ENCODE measurements at regions not wholly inside any gene's neighbourhood (a gene's known extent, or its start where the extent isn't known, plus 50 kb on each side); places are given as distances from the start of the nearest gene placed in this dataset.

- no peak for TF ChIP-seq CTCF (IDR thresholded peaks at IDR 0.05; ENCODE audit: borderline replicate concordance, extremely low read depth, insufficient read depth)
- DNase-seq (no peak), FAIRE-seq (no peak)
- intact Hi-C loops (cut with DNase I): no loop called here
- H3K36me3 ChIP-seq (ENCODE audit: control insufficient read depth in 2 of 3, insufficient read depth in 3 of 3, low read length in 3 of 3): no peaks in the 10 kb centered on the region
- H3K4me3 ChIP-seq (ENCODE audit: low read length in 3 of 3): no peak overlapping the region
- no peaks in the 10 kb centered on the region for H3K27me3 ChIP-seq (ENCODE audit: control insufficient read depth, insufficient read depth, low read length)
- no peak overlapping the region for H3K27ac ChIP-seq (ENCODE audit: low read depth in 2 of 2, low read length in 2 of 2)
- no peak overlapping the region for H3K9ac ChIP-seq (ENCODE audit: low read length in 3 of 3)
- no peaks in the 10 kb centered on the region for H3K4me1 ChIP-seq (ENCODE audit: control insufficient read depth in 2 of 3, insufficient read depth in 2 of 3, low read depth in 1 of 3, low read length in 3 of 3)
- peaks cover 0 to 10% (median 3%) of the 10 kb centered on the region in 3 donors for H3K9me3 ChIP-seq (ENCODE audit: control insufficient read depth in 2 of 3, insufficient read depth in 1 of 3, low read length in 3 of 3)
Measured at GRCh38 chr7:69052447-69052846, 545.8 kb upstream of the AUTS2 start.

GRCh38 chr7:69060516-69060915 is 537.8 kb upstream of the AUTS2 start:
- no peak for FAIRE-seq
- no peak for TF ChIP-seq CTCF (IDR thresholded peaks at IDR 0.05; ENCODE audit: borderline replicate concordance, extremely low read depth, insufficient read depth)

GRCh38 chr7:69062020-69062765 is 536.1 kb upstream of the AUTS2 start:
- no peaks in the 10 kb centered on the region for H3K27me3 ChIP-seq (ENCODE audit: control insufficient read depth, insufficient read depth, low read length)
- no peaks in the 10 kb centered on the region for H3K36me3 ChIP-seq (ENCODE audit: control insufficient read depth in 2 of 3, insufficient read depth in 3 of 3, low read length in 3 of 3)
- no peak overlapping the region for H3K4me3 ChIP-seq (ENCODE audit: low read length in 3 of 3)
- no peak overlapping the region for H3K27ac ChIP-seq (ENCODE audit: low read depth in 2 of 2, low read length in 2 of 2)
- no peak for FAIRE-seq
- no peak for TF ChIP-seq CTCF (IDR thresholded peaks at IDR 0.05; ENCODE audit: borderline replicate concordance, extremely low read depth, insufficient read depth)
- no peak overlapping the region for H3K9ac ChIP-seq (ENCODE audit: low read length in 3 of 3)
- H3K9me3 ChIP-seq (ENCODE audit: control insufficient read depth in 2 of 3, insufficient read depth in 1 of 3, low read length in 3 of 3): peaks cover 0 to 11% (median 3%) of the 10 kb centered on the region in 3 donors
- H3K4me1 ChIP-seq (ENCODE audit: control insufficient read depth in 2 of 3, insufficient read depth in 2 of 3, low read depth in 1 of 3, low read length in 3 of 3): no peaks in the 10 kb centered on the region
- intact Hi-C loops (cut with DNase I): no loop called here
- no peak for DNase-seq

More at GRCh38 chr7:69060516-69060915, 537.8 kb upstream of the AUTS2 start:
- Histone ChIP-seq H3K27ac (ENCODE audit: low read depth in 2 of 2, low read length in 2 of 2) (no peak overlapping the region), H3K9ac (ENCODE audit: low read length in 3 of 3) (no peak overlapping the region), H3K9me3 (ENCODE audit: control insufficient read depth in 2 of 3, insufficient read depth in 1 of 3, low read length in 3 of 3) (peaks cover 0 to 19% (median 6%) of the 10 kb centered on the region in 3 donors), H3K36me3 (ENCODE audit: control insufficient read depth in 2 of 3, insufficient read depth in 3 of 3, low read length in 3 of 3) (no peaks in the 10 kb centered on the region), H3K4me3 (ENCODE audit: low read length in 3 of 3) (no peak overlapping the region), H3K4me1 (ENCODE audit: control insufficient read depth in 2 of 3, insufficient read depth in 2 of 3, low read depth in 1 of 3, low read length in 3 of 3) (no peaks in the 10 kb centered on the region), H3K27me3 (ENCODE audit: control insufficient read depth, insufficient read depth, low read length) (no peaks in the 10 kb centered on the region)
- DNase-seq: no peak
- intact Hi-C loops (cut with DNase I): no loop called here

All from kidney (tissue), 13 donors.